IgD-negative memory B cell (primary cell): ENCODE measurements at regions not wholly inside any gene's neighbourhood (a gene's known extent, or its start where the extent isn't known, plus 50 kb on each side); places are given as distances from the start of the nearest gene placed in this dataset.
"Not testable (repeated sequence)": the region's sequence is repeated elsewhere in the genome, so short reads cannot be mapped to it uniquely, and the experiment has no call there.

Source experiments
- H3K27ac Mint-ChIP-seq, 3 donors: one replicate each; pipeline ENCODE4 v1.8.0; 2020 to 2022; ENCODE audit warnings: mild to moderate bottlenecking in 3 of 3, mixed read lengths in 3 of 3, moderate library complexity in 1 of 3
- H3K27me3 Mint-ChIP-seq: one replicate; pipeline ENCODE4 v1.8.0; 2021; ENCODE audit warnings: mixed read lengths
- H3K36me3 Mint-ChIP-seq: one replicate; pipeline ENCODE4 v1.8.0; 2020; ENCODE audit warnings: mild to moderate bottlenecking, mixed read lengths
- H3K4me1 Mint-ChIP-seq, 3 donors: one replicate each; pipeline ENCODE4 v1.8.0; 2020 to 2022; ENCODE audit warnings: mixed read lengths in 3 of 3, mild to moderate bottlenecking in 1 of 3
- H3K4me3 Mint-ChIP-seq, 4 donors: one replicate each; pipeline ENCODE4 v1.8.0; 2020 to 2022; ENCODE audit warnings: mild to moderate bottlenecking in 4 of 4, mixed read lengths in 4 of 4, moderate library complexity in 3 of 4
- H3K9me3 Mint-ChIP-seq, 3 donors: one replicate each; pipeline ENCODE4 v1.8.0; 2020 to 2021; ENCODE audit warnings: mixed read lengths in 3 of 3, mild to moderate bottlenecking in 1 of 3

GRCh38 chr15:77837649-77838025 lies 204.9 kb upstream of the LINGO1 start:
- Mint-ChIP-seq H3K9me3 (peaks cover 0 to 2% (median 0%) of the 10 kb centered on the region in 3 donors), H3K4me1 (no peaks in the 10 kb centered on the region), H3K27ac (no peak overlapping the region), H3K36me3 (no peaks in the 10 kb centered on the region), H3K27me3 (peaks cover 17% of the 10 kb centered on the region), H3K4me3 (no peak overlapping the region)

GRCh38 chr15:77836906-77837648 lies 204.4 kb upstream of the LINGO1 start:
- H3K27me3 Mint-ChIP-seq = peaks cover 17% of the 10 kb centered on the region
- no peak overlapping the region for H3K27ac Mint-ChIP-seq
- H3K4me3 Mint-ChIP-seq = no peak overlapping the region
- H3K4me1 Mint-ChIP-seq = no peaks in the 10 kb centered on the region
- H3K9me3 Mint-ChIP-seq = peaks cover 0 to 2% (median 0%) of the 10 kb centered on the region in 3 donors
- no peaks in the 10 kb centered on the region for H3K36me3 Mint-ChIP-seq

- Mint-ChIP-seq H3K4me3 (peak overlapping the region in 1 of 4 donors; percentile 49), H3K36me3 (no peaks in the 10 kb centered on the region)
Measured at GRCh38 chr15:77836121-77836692, 203.5 kb upstream of the LINGO1 start.

GRCh38 chr15:77834276-77834990 lies 201.7 kb upstream of the LINGO1 start:
- Mint-ChIP-seq H3K36me3 (no peaks in the 10 kb centered on the region), H3K9me3 (no peaks in the 10 kb centered on the region), H3K4me1 (no peaks in the 10 kb centered on the region), H3K27me3 (peaks cover 19% of the 10 kb centered on the region), H3K27ac (no peak overlapping the region), H3K4me3 (no peak overlapping the region)

More at GRCh38 chr15:77836121-77836692, 203.5 kb upstream of the LINGO1 start:
- peaks cover 17% of the 10 kb centered on the region for H3K27me3 Mint-ChIP-seq
- H3K4me1 Mint-ChIP-seq = no peaks in the 10 kb centered on the region
- peak overlapping the region in 1 of 3 donors; percentile 53 for H3K27ac Mint-ChIP-seq
- H3K9me3 Mint-ChIP-seq = no peaks in the 10 kb centered on the region

- Mint-ChIP-seq H3K27ac (no peak overlapping the region), H3K27me3 (peaks cover 12% of the 10 kb centered on the region), H3K4me3 (no peak overlapping the region), H3K4me1 (no peaks in the 10 kb centered on the region), H3K36me3 (no peaks in the 10 kb centered on the region), H3K9me3 (no peaks in the 10 kb centered on the region)
Measured at GRCh38 chr15:77832874-77833273, 200.2 kb upstream of the LINGO1 start.

- peaks cover 9% of the 10 kb centered on the region for H3K27me3 Mint-ChIP-seq
- no peaks in the 10 kb centered on the region for H3K36me3 Mint-ChIP-seq
- H3K4me3 Mint-ChIP-seq = no peak overlapping the region
- H3K4me1 Mint-ChIP-seq = no peaks in the 10 kb centered on the region
- no peak overlapping the region for H3K27ac Mint-ChIP-seq
- H3K9me3 Mint-ChIP-seq = no peaks in the 10 kb centered on the region
Measured at GRCh38 chr15:77831986-77832385, 199.3 kb upstream of the LINGO1 start.

GRCh38 chr15:77830051-77830468 lies 197.3 kb upstream of the LINGO1 start:
- no peaks in the 10 kb centered on the region for H3K9me3 Mint-ChIP-seq
- H3K27me3 Mint-ChIP-seq = peaks cover 7% of the 10 kb centered on the region
- H3K4me1 Mint-ChIP-seq = no peaks in the 10 kb centered on the region
- no peak overlapping the region for H3K27ac Mint-ChIP-seq
- H3K36me3 Mint-ChIP-seq = no peaks in the 10 kb centered on the region
- H3K4me3 Mint-ChIP-seq = no peak overlapping the region

GRCh38 chr15:77829331-77829730 lies 196.6 kb upstream of the LINGO1 start:
- not testable (repeated sequence) for H3K4me1 Mint-ChIP-seq, H3K36me3 Mint-ChIP-seq, H3K27ac Mint-ChIP-seq, H3K9me3 Mint-ChIP-seq, H3K27me3 Mint-ChIP-seq, H3K4me3 Mint-ChIP-seq

- no peaks in the 10 kb centered on the region for H3K9me3 Mint-ChIP-seq
- H3K27ac Mint-ChIP-seq = no peak overlapping the region
Measured at GRCh38 chr15:77827860-77828259, 195.1 kb upstream of the LINGO1 start.

GRCh38 chr15:77826006-77826695 lies 193.4 kb upstream of the LINGO1 start:
- H3K9me3 Mint-ChIP-seq = no peaks in the 10 kb centered on the region
- H3K36me3 Mint-ChIP-seq = no peaks in the 10 kb centered on the region
- H3K27me3 Mint-ChIP-seq = peaks cover 14% of the 10 kb centered on the region
- peaks cover 0 to under 1% (median 0%) of the 10 kb centered on the region in 3 donors for H3K4me1 Mint-ChIP-seq
- no peak overlapping the region for H3K27ac Mint-ChIP-seq
- H3K4me3 Mint-ChIP-seq = no peak overlapping the region

More at GRCh38 chr15:77827860-77828259, 195.1 kb upstream of the LINGO1 start:
- Mint-ChIP-seq H3K36me3 (no peaks in the 10 kb centered on the region), H3K27me3 (peaks cover 8% of the 10 kb centered on the region), H3K4me1 (no peaks in the 10 kb centered on the region), H3K4me3 (no peak overlapping the region)

- H3K27me3 Mint-ChIP-seq = peaks cover 20% of the 10 kb centered on the region
- peaks cover under 1% of the 10 kb centered on the region for H3K36me3 Mint-ChIP-seq
Measured at GRCh38 chr15:77825546-77825945, 192.8 kb upstream of the LINGO1 start.

GRCh38 chr15:77825252-77825542 lies 192.5 kb upstream of the LINGO1 start:
- Mint-ChIP-seq H3K4me3 (no peak overlapping the region), H3K9me3 (no peaks in the 10 kb centered on the region), H3K4me1 (peaks cover 0 to 5% (median 0%) of the 10 kb centered on the region in 3 donors), H3K36me3 (peaks cover 2% of the 10 kb centered on the region), H3K27ac (no peak overlapping the region), H3K27me3 (peaks cover 23% of the 10 kb centered on the region)

More at GRCh38 chr15:77825546-77825945, 192.8 kb upstream of the LINGO1 start:
- H3K27ac Mint-ChIP-seq = no peak overlapping the region
- H3K4me1 Mint-ChIP-seq = peaks cover 0 to 5% (median 0%) of the 10 kb centered on the region in 3 donors
- H3K9me3 Mint-ChIP-seq = no peaks in the 10 kb centered on the region
- H3K4me3 Mint-ChIP-seq = no peak overlapping the region

GRCh38 chr15:77824361-77825251 lies 191.9 kb upstream of the LINGO1 start:
- H3K4me1 Mint-ChIP-seq = peaks cover 0 to 5% (median 0%) of the 10 kb centered on the region in 3 donors
- no peak overlapping the region for H3K4me3 Mint-ChIP-seq
- peaks cover 20% of the 10 kb centered on the region for H3K27me3 Mint-ChIP-seq
- H3K9me3 Mint-ChIP-seq = no peaks in the 10 kb centered on the region
- H3K27ac Mint-ChIP-seq = no peak overlapping the region
- peaks cover 2% of the 10 kb centered on the region for H3K36me3 Mint-ChIP-seq

- no peak overlapping the region for H3K27ac Mint-ChIP-seq
- H3K27me3 Mint-ChIP-seq = peaks cover 18% of the 10 kb centered on the region
- no peaks in the 10 kb centered on the region for H3K9me3 Mint-ChIP-seq
- no peak overlapping the region for H3K4me3 Mint-ChIP-seq
- peaks cover 0 to 5% (median 0%) of the 10 kb centered on the region in 3 donors for H3K4me1 Mint-ChIP-seq
- peaks cover 2% of the 10 kb centered on the region for H3K36me3 Mint-ChIP-seq
Measured at GRCh38 chr15:77823736-77824135, 191.0 kb upstream of the LINGO1 start.
